ENCODE measurements at regions not wholly inside any gene's neighbourhood (a gene's known extent, or its start where the extent isn't known, plus 50 kb on each side); places are given as distances from the start of the nearest gene placed in this dataset.
A peak's percentile ranks its signal among the peaks of the same experiment; 100 is the strongest.
"Not testable (repeated sequence)": the region's sequence is repeated elsewhere in the genome, so short reads cannot be mapped to it uniquely, and the experiment has no call there.

- H3K4me1 ChIP-seq (ENCODE audit: insufficient read depth, low read length) = peaks cover 4% of the 10 kb centered on the region
- H2AFZ ChIP-seq (ENCODE audit: low read depth, low read length) = no peak overlapping the region
- H3K4me3 ChIP-seq (ENCODE audit: low read length) = no peak overlapping the region
- peaks cover 2% of the 10 kb centered on the region for H3K9me3 ChIP-seq (ENCODE audit: low read length)
- H3K27me3 ChIP-seq (ENCODE audit: insufficient read depth, low read length) = no peaks in the 10 kb centered on the region
- no peaks in the 10 kb centered on the region for H3K36me3 ChIP-seq (ENCODE audit: insufficient read depth, low read length)
Observed at GRCh38 chr1:86798608-86799291, 94.4 kb downstream of the SH3GLB1 start.

- not testable (repeated sequence) for H2AFZ ChIP-seq (ENCODE audit: low read depth, low read length); H3K27me3 ChIP-seq (ENCODE audit: insufficient read depth, low read length); H3K4me3 ChIP-seq (ENCODE audit: low read length); H3K36me3 ChIP-seq (ENCODE audit: insufficient read depth, low read length); H3K9me3 ChIP-seq (ENCODE audit: low read length); H3K4me1 ChIP-seq (ENCODE audit: insufficient read depth, low read length)
Observed at GRCh38 chr1:86803641-86804040, 99.3 kb downstream of the SH3GLB1 start.

GRCh38 chr1:86805898-86806519 is 101.6 kb downstream of the SH3GLB1 start:
- H3K4me1 ChIP-seq (ENCODE audit: insufficient read depth, low read length); H3K9me3 ChIP-seq (ENCODE audit: low read length); H3K27me3 ChIP-seq (ENCODE audit: insufficient read depth, low read length); H3K36me3 ChIP-seq (ENCODE audit: insufficient read depth, low read length); H2AFZ ChIP-seq (ENCODE audit: low read depth, low read length); H3K4me3 ChIP-seq (ENCODE audit: low read length): not testable (repeated sequence)

- peak overlapping the region; percentile 37 for H2AFZ ChIP-seq (ENCODE audit: low read depth, low read length)
- H3K36me3 ChIP-seq (ENCODE audit: insufficient read depth, low read length) = no peaks in the 10 kb centered on the region
- no peak overlapping the region for H3K4me3 ChIP-seq (ENCODE audit: low read length)
- H3K27me3 ChIP-seq (ENCODE audit: insufficient read depth, low read length) = no peaks in the 10 kb centered on the region
- H3K9me3 ChIP-seq (ENCODE audit: low read length) = peaks cover 5% of the 10 kb centered on the region
- peaks cover 10% of the 10 kb centered on the region for H3K4me1 ChIP-seq (ENCODE audit: insufficient read depth, low read length)
Observed at GRCh38 chr1:86811142-86811924, 102.6 kb downstream of the SELENOF start.

- H3K9me3 ChIP-seq (ENCODE audit: low read length) = peaks cover 2% of the 10 kb centered on the region
- H3K36me3 ChIP-seq (ENCODE audit: insufficient read depth, low read length) = no peaks in the 10 kb centered on the region
- peaks cover 8% of the 10 kb centered on the region for H3K4me1 ChIP-seq (ENCODE audit: insufficient read depth, low read length)
- no peak overlapping the region for H2AFZ ChIP-seq (ENCODE audit: low read depth, low read length)
- no peak overlapping the region for H3K4me3 ChIP-seq (ENCODE audit: low read length)
- H3K27me3 ChIP-seq (ENCODE audit: insufficient read depth, low read length) = no peaks in the 10 kb centered on the region
Observed at GRCh38 chr1:86812286-86812685, 101.6 kb downstream of the SELENOF start.

Data from neuron (in vitro differentiated cells).